SK-N-MC (cell line): ENCODE measurements at regions not wholly inside any gene's neighbourhood (a gene's known extent, or its start where the extent isn't known, plus 50 kb on each side); places are given as distances from the start of the nearest gene placed in this dataset.

ENCODE experiments used
- EZH2 ChIP-seq: fragments of 200-600 bp; sonication (generic); IDR thresholded peaks from one replicate; pipeline ENCODE4 v1.6.1; 2017; ENCODE audit warnings: antibody characterized with exemption
- POLR2AphosphoS5 ChIP-seq: IDR thresholded peaks from 2 replicates; pipeline ENCODE4 v1.6.1; 2012; ENCODE audit warnings: mild to moderate bottlenecking, low read depth, low read length, borderline replicate concordance

GRCh38 chr1:34470401-34470800, 284.4 kb upstream of the GJB5 start:
- TF ChIP-seq POLR2AphosphoS5 = no peak
- no peak for TF ChIP-seq EZH2
